ENCODE measurements at regions not wholly inside any gene's neighbourhood (a gene's known extent, or its start where the extent isn't known, plus 50 kb on each side); places are given as distances from the start of the nearest gene placed in this dataset.

DNA sequence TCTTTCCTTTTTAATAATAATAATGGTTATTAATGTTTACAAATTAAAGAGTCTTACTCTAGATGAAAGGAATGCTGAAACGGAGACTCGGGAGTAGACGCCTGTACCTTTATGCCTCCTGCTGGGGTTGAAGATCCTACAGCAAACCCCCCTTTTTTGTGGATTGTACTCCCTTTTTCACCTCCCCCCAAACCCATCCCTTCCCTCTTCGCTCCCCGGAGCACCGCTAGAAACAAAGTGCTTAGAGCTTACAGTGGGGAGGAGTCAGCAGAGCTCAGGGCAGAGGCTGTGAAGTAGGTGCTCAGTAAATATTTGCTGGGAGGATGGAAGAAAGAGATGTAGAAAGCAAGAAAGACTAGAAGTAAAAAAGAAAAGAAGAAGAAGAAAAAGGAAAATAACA lies 169.7 kb downstream of the NXPE2 start:
- H4K20me1 ChIP-seq (ENCODE audit: insufficient read depth, low read length) = no peaks in the 10 kb centered on the region
- Mint-ChIP-seq H3K27ac (ENCODE audit: unreplicated experiment) (no peak overlapping the region), H3K4me1 (ENCODE audit: low read depth, unreplicated experiment) (peaks cover 3% of the 10 kb centered on the region), H3K9me3 (ENCODE audit: unreplicated experiment) (no peaks in the 10 kb centered on the region), H3K36me3 (ENCODE audit: low read depth, unreplicated experiment) (no peaks in the 10 kb centered on the region), H3K27me3 (ENCODE audit: low read depth, unreplicated experiment) (peaks cover 13% of the 10 kb centered on the region), H3K4me3 (ENCODE audit: unreplicated experiment) (no peak overlapping the region)
- no peak overlapping the region for H2AFZ ChIP-seq (ENCODE audit: low read depth, low read length)
- no peaks in the 10 kb centered on the region for H3K9me3 ChIP-seq (ENCODE audit: insufficient read depth, low read depth, low read length)
- TF ChIP-seq EZH2 (IDR thresholded peaks at IDR 0.05; ENCODE audit: insufficient read depth, low read length) = no peak
- TF ChIP-seq, protein P1, sequence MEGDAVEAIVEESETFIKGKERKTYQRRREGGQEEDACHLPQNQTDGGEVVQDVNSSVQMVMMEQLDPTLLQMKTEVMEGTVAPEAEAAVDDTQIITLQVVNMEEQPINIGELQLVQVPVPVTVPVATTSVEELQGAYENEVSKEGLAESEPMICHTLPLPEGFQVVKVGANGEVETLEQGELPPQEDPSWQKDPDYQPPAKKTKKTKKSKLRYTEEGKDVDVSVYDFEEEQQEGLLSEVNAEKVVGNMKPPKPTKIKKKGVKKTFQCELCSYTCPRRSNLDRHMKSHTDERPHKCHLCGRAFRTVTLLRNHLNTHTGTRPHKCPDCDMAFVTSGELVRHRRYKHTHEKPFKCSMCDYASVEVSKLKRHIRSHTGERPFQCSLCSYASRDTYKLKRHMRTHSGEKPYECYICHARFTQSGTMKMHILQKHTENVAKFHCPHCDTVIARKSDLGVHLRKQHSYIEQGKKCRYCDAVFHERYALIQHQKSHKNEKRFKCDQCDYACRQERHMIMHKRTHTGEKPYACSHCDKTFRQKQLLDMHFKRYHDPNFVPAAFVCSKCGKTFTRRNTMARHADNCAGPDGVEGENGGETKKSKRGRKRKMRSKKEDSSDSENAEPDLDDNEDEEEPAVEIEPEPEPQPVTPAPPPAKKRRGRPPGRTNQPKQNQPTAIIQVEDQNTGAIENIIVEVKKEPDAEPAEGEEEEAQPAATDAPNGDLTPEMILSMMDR (IDR thresholded peaks at IDR 0.05; ENCODE audit: insufficient read depth, low read depth, low read length) = no peak
- no peaks in the 10 kb centered on the region for H3K79me2 ChIP-seq (ENCODE audit: insufficient read depth, low read length)
- DNase-seq (ENCODE audit: low read depth) (no peak), FAIRE-seq (no peak)
- no peaks in the 10 kb centered on the region for H3K4me1 ChIP-seq (ENCODE audit: insufficient read depth, low read length)
- H3K27ac ChIP-seq (ENCODE audit: low read depth, low read length) = no peak overlapping the region
- H3K36me3 ChIP-seq (ENCODE audit: insufficient read depth, low read length) = no peaks in the 10 kb centered on the region
- H3K27me3 ChIP-seq (ENCODE audit: insufficient read depth, low read length) = no peaks in the 10 kb centered on the region
- no peak overlapping the region for H3K4me3 ChIP-seq (ENCODE audit: insufficient read depth, low read depth, low read length)
- H3K4me2 ChIP-seq (ENCODE audit: low read length) = no peak overlapping the region
- H3K9ac ChIP-seq (ENCODE audit: low read length) = no peak overlapping the region

DNA sequence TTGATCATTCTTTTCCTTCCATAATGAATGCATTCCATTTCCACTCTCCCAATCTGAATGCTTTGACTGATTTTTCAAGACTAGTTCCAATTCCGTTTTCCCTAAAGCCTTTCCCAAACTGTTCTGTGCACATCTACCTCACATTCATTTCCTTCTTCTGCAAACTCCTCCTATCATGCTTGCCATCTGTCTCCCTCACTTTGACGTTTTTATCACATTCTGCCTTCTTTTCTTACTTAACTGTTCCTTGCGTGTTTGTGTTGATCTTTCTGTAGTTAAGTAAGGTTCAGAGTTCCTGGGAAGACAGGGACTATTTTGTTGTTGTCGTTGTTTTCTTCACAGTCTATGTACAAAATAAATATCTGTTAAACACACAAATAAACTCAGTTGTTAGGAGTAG lies 179.0 kb downstream of the NXPE2 start:
- H3K4me2 ChIP-seq (ENCODE audit: low read length) = no peak overlapping the region
- no peak overlapping the region for H3K27ac Mint-ChIP-seq (ENCODE audit: unreplicated experiment)
- H3K4me1 Mint-ChIP-seq (ENCODE audit: low read depth, unreplicated experiment) = no peaks in the 10 kb centered on the region
- H3K4me1 ChIP-seq (ENCODE audit: insufficient read depth, low read length) = no peaks in the 10 kb centered on the region
- no peak overlapping the region for H2AFZ ChIP-seq (ENCODE audit: low read depth, low read length)
- peaks cover 3% of the 10 kb centered on the region for H3K27me3 Mint-ChIP-seq (ENCODE audit: low read depth, unreplicated experiment)
- H3K9ac ChIP-seq (ENCODE audit: low read length) = no peak overlapping the region
- H3K9me3 ChIP-seq (ENCODE audit: insufficient read depth, low read depth, low read length) = no peaks in the 10 kb centered on the region
- TF ChIP-seq EZH2 (IDR thresholded peaks at IDR 0.05; ENCODE audit: insufficient read depth, low read length) = no peak
- TF ChIP-seq, protein P1 (IDR thresholded peaks at IDR 0.05; ENCODE audit: insufficient read depth, low read depth, low read length) = no peak
- FAIRE-seq (no peak), DNase-seq (ENCODE audit: low read depth) (no peak)
- H4K20me1 ChIP-seq (ENCODE audit: insufficient read depth, low read length) = no peaks in the 10 kb centered on the region
- no peak overlapping the region for H3K4me3 ChIP-seq (ENCODE audit: insufficient read depth, low read depth, low read length)
- no peaks in the 10 kb centered on the region for H3K79me2 ChIP-seq (ENCODE audit: insufficient read depth, low read length)
- no peak overlapping the region for H3K4me3 Mint-ChIP-seq (ENCODE audit: unreplicated experiment)
- no peaks in the 10 kb centered on the region for H3K27me3 ChIP-seq (ENCODE audit: insufficient read depth, low read length)
- peaks cover 6% of the 10 kb centered on the region for H3K9me3 Mint-ChIP-seq (ENCODE audit: unreplicated experiment)
- no peak overlapping the region for H3K27ac ChIP-seq (ENCODE audit: low read depth, low read length)
- no peaks in the 10 kb centered on the region for H3K36me3 Mint-ChIP-seq (ENCODE audit: low read depth, unreplicated experiment)
- H3K36me3 ChIP-seq (ENCODE audit: insufficient read depth, low read length) = no peaks in the 10 kb centered on the region

DNA sequence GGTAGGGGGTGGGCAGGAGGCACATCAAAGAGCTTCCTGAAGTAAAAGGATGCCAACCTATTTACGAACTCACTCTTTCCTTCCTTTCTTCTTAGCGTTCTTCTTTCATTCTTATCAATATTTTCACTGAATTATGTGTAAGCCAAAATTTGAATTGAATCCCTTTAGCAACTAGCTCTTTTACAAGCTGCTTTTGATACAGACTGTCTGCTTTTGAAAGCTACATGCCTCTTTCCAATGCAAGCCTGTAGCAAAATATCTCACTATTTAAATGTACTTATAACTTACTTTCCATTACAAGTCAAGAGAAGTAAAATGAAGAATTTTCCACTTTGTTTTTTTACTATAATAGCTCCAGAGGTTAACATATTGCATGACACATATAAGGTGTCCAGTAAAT lies 186.6 kb downstream of the NXPE2 start:
- peaks cover 16% of the 10 kb centered on the region for H3K27me3 Mint-ChIP-seq (ENCODE audit: low read depth, unreplicated experiment)
- H3K4me3 Mint-ChIP-seq (ENCODE audit: unreplicated experiment) = no peak overlapping the region
- H3K27ac Mint-ChIP-seq (ENCODE audit: unreplicated experiment) = no peak overlapping the region
- Histone ChIP-seq H3K4me2 (ENCODE audit: low read length) (no peak overlapping the region), H3K4me1 (ENCODE audit: insufficient read depth, low read length) (no peaks in the 10 kb centered on the region), H3K27ac (ENCODE audit: low read depth, low read length) (no peak overlapping the region), H2AFZ (ENCODE audit: low read depth, low read length) (no peak overlapping the region), H3K27me3 (ENCODE audit: insufficient read depth, low read length) (no peaks in the 10 kb centered on the region), H3K4me3 (ENCODE audit: insufficient read depth, low read depth, low read length) (no peak overlapping the region), H3K9ac (ENCODE audit: low read length) (no peak overlapping the region), H3K79me2 (ENCODE audit: insufficient read depth, low read length) (no peaks in the 10 kb centered on the region), H3K36me3 (ENCODE audit: insufficient read depth, low read length) (no peaks in the 10 kb centered on the region), H4K20me1 (ENCODE audit: insufficient read depth, low read length) (no peaks in the 10 kb centered on the region), H3K9me3 (ENCODE audit: insufficient read depth, low read depth, low read length) (no peaks in the 10 kb centered on the region)
- TF ChIP-seq, protein P1 (IDR thresholded peaks at IDR 0.05; ENCODE audit: insufficient read depth, low read depth, low read length) = no peak
- no peak for TF ChIP-seq EZH2 (IDR thresholded peaks at IDR 0.05; ENCODE audit: insufficient read depth, low read length)
- no peaks in the 10 kb centered on the region for H3K36me3 Mint-ChIP-seq (ENCODE audit: low read depth, unreplicated experiment)
- DNase-seq (ENCODE audit: low read depth) = no peak
- FAIRE-seq = no peak
- no peaks in the 10 kb centered on the region for H3K9me3 Mint-ChIP-seq (ENCODE audit: unreplicated experiment)
- no peaks in the 10 kb centered on the region for H3K4me1 Mint-ChIP-seq (ENCODE audit: low read depth, unreplicated experiment)

Data from astrocyte (in vitro differentiated cells and primary cell).